Fibroblast of skin of left quadriceps (primary cell): ENCODE measurements at regions not wholly inside any gene's neighbourhood (a gene's known extent, or its start where the extent isn't known, plus 50 kb on each side); places are given as distances from the start of the nearest gene placed in this dataset.
"Not testable (repeated sequence)": the region's sequence is repeated elsewhere in the genome, so short reads cannot be mapped to it uniquely, and the experiment has no call there.

Source experiments
- DNase-seq, 2 experiments: peaks; one replicate each; pipeline ENCODE4 v3.0.0-alpha.2; 2013; ENCODE audit warnings: low read depth in 2 of 2

DNA sequence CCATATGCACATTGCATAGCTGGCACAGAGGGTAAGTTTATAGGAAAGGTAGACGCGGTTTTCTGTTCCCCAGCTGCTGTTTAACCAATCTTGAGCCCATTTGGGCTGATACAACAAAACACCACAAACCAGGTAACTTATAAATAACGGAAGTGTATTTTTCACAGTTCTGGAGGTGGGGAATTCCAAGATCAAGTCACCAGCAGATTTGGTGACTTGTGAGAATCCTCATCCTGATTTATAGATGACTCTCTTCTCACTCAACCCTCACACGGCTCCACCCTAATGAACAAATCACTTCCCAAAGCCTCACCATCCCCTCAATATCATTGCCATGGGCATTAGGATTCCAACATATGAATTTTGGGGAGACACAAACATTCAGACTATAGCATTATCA is 694.4 kb upstream of the NR2F2 start:
- no peak for DNase-seq

DNA sequence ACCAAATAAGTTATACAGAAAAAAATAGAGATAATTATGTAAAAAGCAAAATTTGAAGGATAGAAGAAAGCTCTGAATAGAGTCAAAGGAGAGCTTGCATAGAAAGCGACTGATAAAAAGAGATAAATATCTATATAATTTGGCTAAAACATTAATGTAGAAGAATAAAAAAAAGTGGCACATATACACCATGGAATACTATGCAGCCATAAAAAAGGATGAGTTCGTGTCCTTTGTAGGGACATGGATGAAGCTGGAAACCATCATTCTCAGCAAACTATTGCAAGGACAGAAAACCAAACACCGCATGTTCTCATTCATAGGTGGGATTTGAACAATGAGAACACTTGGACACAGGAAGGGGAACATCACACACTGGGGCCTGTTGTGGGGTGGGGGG is 693.3 kb upstream of the NR2F2 start:
- not testable (repeated sequence) for DNase-seq

GRCh38 chr15:95639208-95639607 is 691.3 kb upstream of the NR2F2 start:
- DNase-seq: no peak

GRCh38 chr15:95644100-95644875 is 686.2 kb upstream of the NR2F2 start:
- DNase-seq: no peak

GRCh38 chr15:95645791-95646338 is 684.6 kb upstream of the NR2F2 start:
- no peak for DNase-seq

GRCh38 chr15:95646484-95647273 is 683.8 kb upstream of the NR2F2 start:
- no peak for DNase-seq

GRCh38 chr15:95647531-95648277 is 682.8 kb upstream of the NR2F2 start:
- no peak for DNase-seq

- DNase-seq: no peak
Observed at GRCh38 chr15:95653361-95653805, 677.1 kb upstream of the NR2F2 start.

DNA sequence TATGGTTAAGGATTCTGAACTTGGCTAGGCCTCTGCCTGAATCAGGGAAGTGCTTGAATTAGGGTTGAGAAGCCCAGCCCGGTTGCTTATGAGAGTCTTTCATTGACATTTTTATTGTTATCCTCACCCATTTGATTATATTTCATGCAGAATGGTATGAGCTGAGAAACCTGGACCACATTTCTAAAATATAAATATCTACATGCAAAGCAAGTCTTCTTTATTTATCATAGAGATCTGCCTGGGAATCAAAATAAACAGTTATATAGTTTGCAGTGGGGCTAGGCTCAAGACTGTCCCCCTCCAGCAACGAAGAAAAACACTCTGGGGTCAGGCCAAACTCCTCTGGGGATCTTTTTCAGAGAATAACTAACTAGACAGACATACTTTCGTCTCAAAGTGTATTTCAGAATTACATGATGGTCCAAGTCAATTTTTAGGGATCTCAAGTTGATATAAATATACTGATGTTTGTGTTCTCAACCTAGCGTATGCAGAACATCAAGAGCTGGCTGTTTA is 675.4 kb upstream of the NR2F2 start:
- no peak for DNase-seq

DNA sequence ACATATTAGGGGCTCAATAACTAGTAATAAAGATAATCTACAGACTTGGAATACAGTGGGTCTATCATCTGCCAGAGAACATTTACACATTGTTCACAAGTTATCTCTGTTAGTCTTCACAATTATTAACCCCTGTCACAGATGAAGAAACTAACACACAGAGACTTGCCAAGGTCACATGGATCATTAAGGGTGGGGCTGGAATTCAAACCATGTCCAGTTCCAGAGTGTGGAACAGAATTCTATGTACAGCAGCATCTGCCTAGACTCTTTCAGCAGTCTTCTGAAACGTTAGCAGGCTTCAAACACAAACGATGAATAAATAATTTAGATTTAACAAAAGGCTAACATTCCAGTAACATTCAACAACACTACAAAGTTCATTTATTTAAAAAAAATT is 673.9 kb upstream of the NR2F2 start:
- no peak for DNase-seq

- no peak for DNase-seq
Observed at GRCh38 chr15:95658799-95659198, 671.7 kb upstream of the NR2F2 start.

- DNase-seq: no peak
Observed at GRCh38 chr15:95659656-95660055, 670.8 kb upstream of the NR2F2 start.

DNA sequence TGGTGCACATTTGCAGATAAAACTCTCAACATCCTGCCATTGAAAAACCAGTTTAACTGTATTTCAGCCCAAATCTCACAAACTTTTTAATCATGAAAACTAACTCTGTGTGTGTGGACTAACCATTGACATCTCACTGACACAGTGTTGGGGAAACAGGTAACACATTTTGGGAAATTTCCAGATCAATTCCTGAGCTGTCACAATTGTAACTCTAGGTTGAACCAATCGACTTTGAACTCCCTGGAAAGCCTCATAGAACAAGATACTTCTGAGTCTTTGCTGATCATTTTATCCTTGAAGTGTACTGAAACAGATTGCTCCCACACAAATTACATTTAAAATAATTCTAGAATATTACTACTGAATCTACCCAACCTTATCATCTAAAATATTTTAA is 667.9 kb upstream of the NR2F2 start:
- DNase-seq: no peak

DNA sequence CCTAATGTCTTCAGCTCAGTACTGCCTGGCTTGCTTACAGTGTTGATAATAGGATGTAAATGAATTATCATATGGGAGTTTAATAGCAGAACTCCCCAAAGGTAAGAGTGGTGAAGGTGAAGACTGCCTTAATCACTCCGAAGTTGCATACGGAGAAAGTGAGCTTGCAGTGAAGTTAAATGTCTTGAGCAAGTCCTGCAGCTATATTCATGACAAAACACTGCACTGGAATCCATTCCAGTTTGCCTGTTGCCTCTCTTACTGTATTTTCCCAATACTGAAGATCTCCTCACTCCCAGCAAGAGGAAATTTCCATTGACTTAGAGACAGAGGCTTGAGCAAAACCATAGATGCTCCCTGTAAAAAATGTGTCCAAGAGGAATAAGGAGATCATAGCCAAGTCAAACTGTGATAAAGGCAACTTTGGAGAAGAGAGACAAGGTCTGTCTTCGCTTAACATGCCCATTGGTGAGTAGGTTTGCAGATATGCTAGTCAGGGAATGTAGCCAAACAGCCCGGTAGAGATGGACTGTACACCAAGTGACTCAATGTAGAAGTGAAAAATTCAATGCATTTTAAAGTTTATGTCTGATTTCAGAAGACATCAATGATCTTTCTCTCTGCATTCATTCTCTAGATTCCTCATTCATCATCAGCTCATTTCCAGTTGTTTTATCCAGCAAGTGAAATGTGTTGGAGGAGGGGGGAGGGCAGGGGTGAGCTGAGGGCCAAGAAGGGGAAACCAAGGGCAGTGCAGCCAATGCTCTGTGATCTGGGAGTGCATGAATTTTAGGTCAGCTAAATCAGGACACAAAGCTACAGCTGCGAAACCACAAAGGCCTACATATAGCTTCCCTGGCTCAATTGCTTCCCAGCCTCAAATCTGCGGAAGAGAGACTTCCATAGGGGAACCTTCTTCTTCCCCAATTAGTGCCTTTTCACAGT is 667.1 kb upstream of the NR2F2 start:
- peak; percentile 52 to 55 for DNase-seq

DNA sequence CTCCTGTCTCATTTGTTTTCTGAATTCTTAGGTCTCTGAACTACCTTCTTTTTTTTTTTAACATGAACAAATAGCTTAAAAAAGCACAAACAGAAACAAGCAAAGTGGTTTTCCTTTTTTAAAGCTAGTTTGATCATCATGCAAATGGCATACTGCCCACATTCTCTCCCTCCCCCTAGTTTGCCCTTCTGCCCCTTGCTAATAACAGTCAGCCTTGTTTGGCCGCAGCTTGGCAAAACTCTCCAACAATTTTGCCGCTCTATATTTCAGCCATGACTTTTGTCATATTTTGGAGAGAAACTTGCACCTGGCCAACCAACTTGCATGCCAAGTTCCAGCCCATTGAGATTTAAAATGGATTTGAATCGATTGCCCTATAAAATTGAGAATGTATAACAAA is 666.0 kb upstream of the NR2F2 start:
- DNase-seq: no peak

DNA sequence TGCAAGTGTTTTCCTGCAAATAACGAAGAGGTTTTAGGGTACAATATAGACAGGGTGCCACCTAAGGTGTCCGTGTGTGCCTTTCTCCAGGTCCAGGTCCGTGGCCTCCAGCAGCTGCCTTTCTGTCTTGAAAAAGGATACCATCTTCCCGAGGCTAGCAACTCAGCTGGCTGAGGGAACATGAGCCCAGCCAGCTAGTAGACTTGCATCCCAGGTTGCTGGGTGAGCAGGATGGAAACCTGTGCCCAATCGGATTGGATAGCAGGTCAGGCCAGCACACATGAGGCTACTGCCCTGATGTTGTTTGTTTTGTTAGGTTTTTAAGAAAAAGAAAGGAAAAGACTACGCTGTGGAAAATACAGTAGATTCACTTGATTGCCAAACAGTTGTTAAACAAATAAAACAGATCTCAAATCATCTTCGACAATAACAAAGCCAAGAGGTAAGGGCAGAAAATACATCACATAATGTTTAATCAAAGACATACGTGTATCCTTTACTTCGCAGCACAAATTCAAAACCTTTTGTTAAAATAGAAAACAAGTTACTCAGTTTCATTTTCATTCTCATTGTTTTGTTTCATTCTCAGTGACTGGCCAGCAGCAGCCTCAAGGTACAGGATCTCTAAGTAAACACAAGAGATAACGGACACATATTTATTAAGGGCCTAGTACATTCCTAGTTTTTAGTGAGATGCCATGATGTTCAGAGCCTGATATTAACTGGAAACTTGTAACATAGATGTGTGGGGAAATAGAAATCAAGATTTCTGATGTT is 661.2 kb upstream of the NR2F2 start:
- DNase-seq: no peak

DNA sequence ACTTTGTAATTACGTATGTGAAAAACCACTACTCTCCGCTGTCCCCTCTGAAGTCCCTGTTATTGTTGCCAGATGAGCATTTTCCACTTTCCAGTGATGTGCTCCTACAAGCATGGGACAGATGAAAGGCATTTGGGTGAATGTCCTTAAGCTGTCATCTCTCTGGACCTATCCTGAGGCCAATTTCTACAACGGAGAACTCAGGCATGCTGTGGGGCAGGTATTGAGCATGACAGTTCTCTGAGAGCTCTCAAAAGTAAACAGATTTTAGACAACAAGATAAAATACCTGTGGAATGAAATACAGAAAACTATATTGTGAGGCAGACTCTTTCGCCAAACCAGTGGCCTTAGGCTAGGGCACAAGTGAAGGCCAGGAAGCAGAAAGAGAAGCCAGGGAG is 656.5 kb upstream of the NR2F2 start:
- DNase-seq: no peak

- DNase-seq: no peak
Observed at GRCh38 chr15:95676500-95676899, 654.0 kb upstream of the NR2F2 start.

DNA sequence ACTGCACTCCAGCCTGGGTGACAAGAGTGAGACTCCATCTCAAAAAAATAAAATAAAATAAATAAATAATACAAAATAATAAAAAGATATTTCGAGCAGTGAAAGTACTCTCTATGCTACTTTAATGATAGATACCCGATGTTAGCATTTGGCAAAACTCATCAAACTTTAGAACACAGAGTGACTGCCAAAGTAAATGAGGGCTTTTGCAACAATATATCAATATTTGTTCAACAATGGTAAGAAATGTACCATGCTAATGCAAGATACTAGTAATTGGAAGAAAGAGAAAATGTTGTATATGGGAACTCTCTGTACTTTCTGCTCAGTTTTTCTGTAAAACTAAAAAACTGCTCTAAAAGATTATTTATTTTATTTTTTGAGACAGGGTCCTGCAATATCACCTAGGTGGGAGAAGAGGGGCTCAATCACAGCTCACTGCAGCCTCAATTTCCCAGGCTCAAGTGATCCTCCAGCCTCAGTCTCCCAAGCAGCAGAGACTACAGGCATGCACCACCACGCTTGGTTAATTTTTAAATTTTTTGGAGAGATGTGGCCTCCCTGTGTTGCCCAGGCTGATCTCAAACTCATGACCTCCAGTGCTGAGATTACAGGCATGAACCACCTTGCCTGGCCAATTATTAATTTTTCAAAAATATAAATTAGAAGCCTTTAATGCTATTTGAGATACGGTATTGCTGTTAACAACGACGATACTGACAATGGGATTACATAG is 650.5 kb upstream of the NR2F2 start:
- DNase-seq: no peak
